Stimulated activated CD8-positive, alpha-beta memory T cell treated with anti-CD3 and anti-CD28 coated beads, Interleukin-15, amount 100 ng/mL, for 1 hour (primary cell): ENCODE measurements at regions not wholly inside any gene's neighbourhood (a gene's known extent, or its start where the extent isn't known, plus 50 kb on each side); places are given as distances from the start of the nearest gene placed in this dataset.
"Not testable (repeated sequence)": the region's sequence is repeated elsewhere in the genome, so short reads cannot be mapped to it uniquely, and the experiment has no call there.

Source experiments
- DNase-seq: peaks from one replicate; pipeline ENCODE4 v3.0.0-alpha.2; 2020; ENCODE audit warnings: low read depth

GRCh38 chr15:99485153-99485961, 80.4 kb upstream of the MEF2A start:
- no peak for DNase-seq

- no peak for DNase-seq
Measured at GRCh38 chr15:99485992-99486370, 79.8 kb upstream of the MEF2A start.

GRCh38 chr15:99486371-99487336, 79.1 kb upstream of the MEF2A start:
- DNase-seq: no peak

- DNase-seq: no peak
Measured at GRCh38 chr15:99487337-99487730, 78.5 kb upstream of the MEF2A start.

DNA sequence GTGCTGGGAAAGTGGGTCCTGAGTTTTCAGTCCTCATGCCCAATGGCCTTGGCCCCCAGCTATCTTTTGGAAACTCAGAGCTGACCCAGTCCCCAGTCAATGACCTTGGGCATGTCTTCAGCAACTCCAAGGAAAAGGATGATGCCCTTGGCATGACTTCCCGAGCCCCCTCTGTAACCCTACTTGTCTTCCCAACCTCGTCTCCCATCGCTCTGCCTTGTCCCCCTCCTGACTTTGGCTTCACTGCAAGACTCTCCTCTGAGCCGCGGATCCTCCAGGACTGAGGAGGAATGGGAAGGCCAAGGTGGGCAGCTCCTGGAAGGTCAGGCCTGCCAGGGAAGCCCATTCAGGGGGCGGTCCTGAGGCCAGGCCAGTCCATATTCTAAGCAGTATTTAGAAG, 73.5 kb upstream of the MEF2A start:
- no peak for DNase-seq

GRCh38 chr15:99492716-99493115, 73.1 kb upstream of the MEF2A start:
- no peak for DNase-seq

DNA sequence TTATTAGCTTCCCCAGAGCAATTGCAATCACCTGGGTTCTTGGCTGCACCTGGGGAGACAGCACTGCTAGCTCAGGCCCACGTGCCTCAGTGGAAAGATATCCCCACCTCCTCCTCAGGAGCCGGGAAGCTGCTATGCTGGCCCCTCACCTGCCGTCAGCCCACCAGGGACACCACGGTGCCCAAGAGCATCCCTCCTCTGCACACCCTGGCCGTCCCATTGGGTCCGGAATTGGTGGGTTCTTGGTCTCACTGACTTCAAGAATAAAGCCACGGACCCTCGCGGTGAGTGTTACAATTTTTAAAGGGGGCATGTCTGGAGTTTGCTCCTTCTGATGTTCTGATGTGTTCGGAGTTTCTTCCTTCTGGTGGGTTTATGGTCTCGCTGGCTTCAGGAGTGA, 72.3 kb upstream of the MEF2A start:
- DNase-seq: no peak

GRCh38 chr15:99494536-99495233, 71.1 kb upstream of the MEF2A start:
- DNase-seq: not testable (repeated sequence)

GRCh38 chr15:99495430-99496301, 70.1 kb upstream of the MEF2A start:
- DNase-seq: no peak

- DNase-seq: no peak
Measured at GRCh38 chr15:99496302-99496629, 69.5 kb upstream of the MEF2A start.

- no peak for DNase-seq
Measured at GRCh38 chr15:99502182-99502581, 63.6 kb upstream of the MEF2A start.

DNA sequence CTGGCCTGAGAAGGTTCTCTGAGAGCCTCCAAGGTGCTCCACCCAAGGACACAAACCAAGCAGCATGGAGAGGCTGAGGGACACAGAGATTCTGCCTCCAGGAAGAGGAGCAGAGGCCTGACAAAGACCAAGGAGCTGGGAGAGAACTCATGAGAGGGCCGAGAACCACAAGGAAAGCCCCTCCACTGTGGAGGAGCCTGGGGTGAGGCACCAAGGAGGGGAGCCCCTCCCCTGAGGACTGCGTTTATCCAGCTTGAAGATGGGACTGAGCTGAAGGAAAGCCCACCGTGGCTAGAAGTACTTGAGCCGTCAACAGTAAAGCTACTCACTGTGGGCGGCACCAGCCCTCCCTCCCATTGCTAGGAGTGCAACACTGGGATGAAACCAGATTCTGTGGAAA, 63.1 kb upstream of the MEF2A start:
- DNase-seq: no peak

DNA sequence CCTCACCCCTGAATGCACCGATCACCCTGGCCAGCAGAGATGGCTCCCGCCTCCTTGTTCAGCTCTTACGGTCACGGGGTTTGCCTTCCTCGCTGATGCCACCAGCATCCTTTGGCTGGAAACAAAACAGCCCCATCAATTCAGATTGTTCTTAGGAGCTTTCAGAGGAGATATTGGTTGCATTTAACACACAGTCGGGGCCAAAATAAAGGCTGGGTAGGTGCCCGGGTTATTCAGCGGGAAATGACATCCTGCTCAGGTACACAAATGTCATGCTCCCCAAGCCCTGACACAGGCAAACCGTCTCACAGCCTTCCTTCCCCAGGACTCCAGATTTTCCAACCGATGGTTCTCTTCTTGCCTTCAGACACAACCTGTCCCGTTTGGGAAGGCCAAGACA, 62.4 kb upstream of the MEF2A start:
- no peak for DNase-seq

DNA sequence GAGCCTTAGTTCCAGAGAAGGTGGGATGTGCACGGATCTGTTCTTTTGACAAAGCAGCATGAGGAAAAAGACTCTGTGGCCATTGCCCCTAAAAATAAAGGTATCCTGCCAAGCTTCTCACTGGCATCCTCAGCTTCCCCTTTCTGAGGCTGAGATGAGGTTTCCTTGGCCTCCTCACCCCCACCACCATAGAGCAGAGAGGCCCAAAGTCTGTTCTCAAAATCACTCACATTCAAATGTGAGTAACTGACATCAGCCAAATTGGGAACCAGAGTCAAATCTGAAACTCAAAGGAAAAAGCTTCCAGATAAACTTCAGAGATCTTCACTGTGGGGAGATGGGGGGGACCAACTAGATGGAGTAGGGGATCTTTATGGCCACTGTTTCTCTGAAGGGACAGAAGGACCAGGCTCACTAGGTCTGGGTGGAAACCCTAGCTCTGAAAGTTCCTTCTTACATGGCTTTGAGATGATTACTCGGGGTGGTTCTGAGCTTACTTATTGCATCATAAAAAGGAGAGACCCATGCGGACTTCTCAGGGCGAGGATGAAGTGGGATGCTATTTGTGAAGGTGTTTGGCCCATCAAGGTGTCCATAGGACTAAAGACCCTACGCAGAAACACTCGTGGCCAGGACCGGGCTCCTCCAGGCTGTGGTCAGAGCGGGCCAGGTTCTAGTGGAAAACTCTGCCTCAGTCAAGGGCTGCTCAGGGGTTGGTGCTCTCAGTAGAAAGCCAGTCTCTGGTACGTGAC, 61.5 kb upstream of the MEF2A start:
- no peak for DNase-seq

DNA sequence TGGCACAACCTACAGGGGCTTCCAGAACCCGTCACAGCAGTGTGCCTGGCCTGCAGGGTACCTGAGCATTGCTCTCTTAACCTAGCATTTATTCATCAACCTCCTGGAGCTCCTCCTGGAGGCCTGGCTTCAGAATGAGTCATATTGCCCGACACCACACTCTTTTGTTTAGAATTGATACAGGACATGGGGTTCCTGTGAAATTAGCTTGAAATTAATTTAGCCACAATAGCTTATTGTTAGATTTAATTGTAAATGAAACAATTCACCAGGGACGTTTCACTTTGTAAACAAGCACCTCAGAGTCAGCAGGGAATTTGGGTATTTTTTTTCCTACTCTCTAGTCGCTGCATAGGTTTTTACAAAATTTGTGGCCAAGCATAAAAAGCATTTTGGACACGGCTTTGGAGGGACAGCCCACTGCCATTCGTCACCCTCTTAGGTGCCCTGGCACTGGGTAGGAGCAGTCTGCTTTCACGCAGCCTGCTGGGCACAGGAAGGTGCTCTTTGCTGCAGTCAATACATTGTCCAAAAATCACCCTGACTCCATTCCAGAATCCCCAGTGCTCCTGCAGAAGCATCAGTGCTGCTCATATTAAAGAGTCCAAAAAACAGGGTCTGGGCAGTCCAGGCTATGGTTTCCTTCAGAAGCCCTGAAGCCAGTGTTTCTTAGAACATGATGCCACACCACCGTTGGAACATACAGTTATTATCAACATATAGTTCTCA, 60.8 kb upstream of the MEF2A start:
- DNase-seq: no peak

DNA sequence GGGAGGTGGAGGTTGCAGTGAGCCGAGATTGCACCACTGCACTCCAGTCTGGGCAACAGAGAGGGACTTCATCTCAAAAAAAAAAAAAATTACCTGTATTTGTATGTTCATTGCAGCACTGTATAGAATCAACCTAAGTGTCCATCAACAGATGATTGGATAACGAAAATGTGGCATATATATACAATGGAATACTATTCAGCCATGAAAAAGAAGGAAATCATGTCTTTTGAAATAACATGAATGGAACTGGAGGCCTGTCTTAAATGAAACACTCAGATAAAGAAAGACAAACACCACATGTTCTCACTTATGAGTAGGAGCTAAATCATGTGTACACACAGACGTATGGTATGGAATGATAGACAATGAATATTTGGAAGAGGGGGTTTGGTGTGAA, 59.4 kb upstream of the MEF2A start:
- DNase-seq: no peak

DNA sequence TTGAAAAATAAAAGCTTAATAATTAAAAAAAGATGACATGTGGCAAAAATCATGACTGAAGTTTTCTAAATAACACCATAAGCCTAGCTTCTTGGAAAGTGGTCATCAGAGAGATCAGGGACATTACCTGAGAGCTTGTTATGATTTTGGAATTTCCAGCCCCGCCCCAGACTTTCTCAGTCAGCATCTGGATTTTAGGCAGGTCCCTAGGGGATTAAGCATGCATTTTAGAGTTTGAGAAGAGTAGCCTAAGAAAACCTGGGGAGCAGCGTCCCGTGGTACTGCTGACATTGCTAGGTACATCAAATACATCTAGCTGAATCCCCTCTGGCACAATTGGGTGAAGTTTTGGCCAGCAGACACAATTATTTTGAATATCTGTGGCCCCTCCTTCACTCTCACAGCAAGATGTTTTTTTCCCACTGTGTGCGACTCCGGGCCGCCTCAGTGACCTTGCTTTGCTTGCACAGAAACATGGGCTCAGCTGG, 58.7 kb upstream of the MEF2A start:
- DNase-seq: no peak

DNA sequence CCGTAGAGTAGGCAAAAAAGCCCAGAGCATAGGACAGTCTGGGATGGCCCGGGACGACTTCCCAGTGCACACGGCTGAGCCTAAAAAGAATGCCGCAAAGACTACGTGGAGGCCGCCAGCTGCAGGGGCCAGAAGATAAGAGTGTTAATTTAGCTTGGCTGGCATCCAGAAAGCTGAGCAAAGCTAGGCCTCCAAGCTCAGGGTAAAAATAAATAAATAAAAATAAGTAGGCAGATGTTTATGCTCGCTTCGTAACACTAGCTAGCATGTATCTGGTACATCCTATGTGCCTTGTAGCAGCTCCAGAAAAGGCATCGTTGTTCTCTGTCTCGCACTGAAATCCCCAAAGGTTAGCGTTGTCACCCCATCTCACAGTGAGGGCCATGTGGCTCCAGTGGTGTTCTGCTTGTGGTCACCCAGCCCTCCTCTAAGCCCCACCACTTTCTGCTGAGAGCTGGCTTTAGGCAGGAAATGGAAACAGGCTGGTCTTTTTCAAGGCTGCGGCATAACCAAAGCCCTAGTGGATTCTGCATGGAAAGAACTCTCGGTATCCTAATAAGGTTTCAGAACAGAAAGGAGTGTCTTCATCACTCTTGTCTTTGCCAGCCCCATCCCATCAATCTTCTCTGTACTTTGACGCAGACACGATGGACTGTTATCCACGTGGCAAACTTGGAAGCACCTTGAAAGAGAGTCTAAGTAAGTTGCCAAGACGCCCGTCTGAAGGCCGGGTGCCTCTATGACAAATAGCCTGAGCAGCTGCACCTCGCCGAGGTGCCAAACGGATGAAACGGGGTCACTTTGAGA, 58.1 kb upstream of the MEF2A start:
- no peak for DNase-seq

- DNase-seq: no peak
Measured at GRCh38 chr15:99508311-99508645, 57.5 kb upstream of the MEF2A start.
